Cardiac septum (tissue), 1 donor: ENCODE measurements at regions not wholly inside any gene's neighbourhood (a gene's known extent, or its start where the extent isn't known, plus 50 kb on each side); places are given as distances from the start of the nearest gene placed in this dataset.

Source experiments
- DNase-seq: peaks from one replicate; pipeline ENCODE4 v3.0.0-alpha.2; 2020; ENCODE audit warnings: low spot score
- intact Hi-C: fragments of 100-400 bp; cut with DNase I; formaldehyde crosslinking; loops from one replicate; pipeline ENCODE4 v1.14.0; 2022
- donor health status: DM: no; HTN: no; CAD: no.

GRCh38 chr5:77849308-77849900 lies 73.3 kb upstream of the TBCA start:
- no peak for DNase-seq
- intact Hi-C loops: no loop called here

DNA sequence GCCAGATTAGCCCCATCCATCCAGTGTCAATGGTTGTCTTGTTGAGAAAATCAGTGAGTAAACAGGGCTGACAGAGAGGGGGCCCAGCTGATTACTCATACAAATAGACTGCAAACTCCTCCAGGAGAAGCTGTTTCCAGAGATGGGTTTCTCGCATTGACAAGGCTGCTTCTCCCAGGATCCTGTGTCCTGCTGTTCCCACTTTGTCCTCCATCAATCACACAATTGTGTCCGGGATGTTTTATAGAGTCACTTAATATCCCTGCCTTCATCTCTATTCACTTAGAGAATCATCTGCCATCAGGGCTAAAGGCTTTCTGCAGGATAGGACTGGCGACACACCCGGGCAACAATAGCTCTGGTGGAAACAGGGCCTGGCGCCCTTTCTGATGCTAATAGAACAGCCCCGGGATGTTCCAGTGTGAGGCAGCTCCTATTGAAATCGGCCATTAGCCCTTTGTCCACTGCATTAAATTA lies 71.7 kb upstream of the TBCA start:
- DNase-seq: no peak
- intact Hi-C loops: no loop called here

DNA sequence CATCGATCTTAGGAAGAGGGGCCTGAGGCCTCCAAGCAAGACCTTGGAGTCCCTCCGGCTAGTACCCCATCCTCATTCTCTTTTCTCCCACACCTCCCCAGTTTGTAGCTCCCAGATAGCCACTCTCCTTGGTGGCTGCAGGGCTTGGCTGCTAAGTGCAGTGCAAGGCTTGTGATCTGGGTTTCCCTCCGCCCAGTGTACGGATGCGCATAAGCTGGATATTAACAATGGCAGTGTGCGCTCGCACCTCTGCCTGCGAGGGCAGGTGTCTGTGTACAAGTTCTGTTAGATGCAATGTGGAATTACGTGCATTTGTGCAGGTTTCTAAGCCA lies 71.0 kb upstream of the TBCA start:
- intact Hi-C loops: no loop called here
- DNase-seq: no peak

- no peak for DNase-seq
- intact Hi-C loops: no loop called here
Measured at GRCh38 chr5:77846422-77847128, 70.4 kb upstream of the TBCA start.

DNA sequence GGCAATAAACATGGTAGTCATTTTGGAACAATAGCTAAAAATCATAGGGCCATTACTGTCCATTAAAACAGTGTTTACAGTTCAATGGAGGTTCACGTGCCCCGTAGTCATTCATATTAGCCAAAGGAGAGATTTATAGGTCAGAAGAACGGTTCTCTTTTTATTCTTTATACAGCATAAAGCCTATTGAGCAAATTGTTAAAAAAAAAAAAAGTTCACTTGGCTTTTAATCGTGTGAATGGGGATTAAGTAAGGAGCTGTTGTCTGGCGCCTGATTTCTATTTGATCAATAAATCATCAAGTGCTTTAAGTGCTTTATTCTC lies 69.1 kb upstream of the TBCA start:
- DNase-seq: no peak
- intact Hi-C loops: no loop called here

DNA sequence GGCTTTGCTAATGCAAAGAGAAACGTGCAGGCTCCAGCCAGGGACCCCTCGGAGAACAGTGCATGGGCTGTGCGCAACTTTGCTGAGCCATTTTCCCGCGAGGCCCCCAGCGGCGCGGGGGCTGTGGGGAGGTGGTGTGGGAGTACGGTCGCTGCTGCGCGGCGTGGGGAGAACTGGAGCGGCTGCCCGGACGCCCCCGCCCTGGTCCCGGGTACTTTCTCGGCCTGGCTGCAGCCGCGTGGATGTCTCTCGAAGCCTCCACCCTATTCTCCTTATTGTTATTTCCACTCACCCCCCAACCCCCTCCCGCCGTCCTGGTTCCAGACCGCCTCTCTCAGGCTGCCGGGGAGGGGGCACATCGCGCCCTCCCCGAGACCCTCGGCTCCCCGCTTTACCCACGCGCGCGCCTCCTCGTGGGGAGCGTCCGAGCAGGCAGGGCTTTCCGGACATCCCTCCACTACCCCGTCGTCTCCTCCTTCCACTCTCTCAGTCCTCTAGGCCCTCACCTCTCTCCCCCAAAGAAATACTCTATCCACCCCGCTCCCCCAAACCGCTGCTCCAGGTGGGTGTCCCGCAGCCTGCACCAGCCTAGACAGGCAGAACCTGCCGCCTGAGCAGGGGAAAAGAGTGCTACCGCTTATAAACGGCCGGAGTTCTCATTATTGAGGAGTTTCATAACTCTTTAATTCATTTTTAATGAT lies 68.6 kb upstream of the TBCA start:
- DNase-seq: no peak
- intact Hi-C loops: no loop called here

DNA sequence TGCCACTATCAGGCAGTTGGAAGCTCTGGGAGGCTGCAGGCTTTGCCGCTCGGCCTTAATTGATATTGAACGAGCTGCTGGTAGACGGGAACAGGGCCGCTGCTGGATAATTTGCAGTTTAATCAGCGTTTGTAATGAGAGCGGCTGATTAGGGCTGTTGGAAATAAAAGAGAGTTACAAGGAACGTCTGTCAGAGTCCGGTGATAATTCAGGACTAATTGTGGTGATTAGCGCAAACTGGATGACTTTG lies 68.2 kb upstream of the TBCA start:
- intact Hi-C loops: no loop called here
- DNase-seq: no peak

- DNase-seq: no peak
- intact Hi-C loops: no loop called here
Measured at GRCh38 chr5:77843570-77844372, 67.6 kb upstream of the TBCA start.

- no peak for DNase-seq
- intact Hi-C loops: no loop called here
Measured at GRCh38 chr5:77842243-77842642, 66.1 kb upstream of the TBCA start.

DNA sequence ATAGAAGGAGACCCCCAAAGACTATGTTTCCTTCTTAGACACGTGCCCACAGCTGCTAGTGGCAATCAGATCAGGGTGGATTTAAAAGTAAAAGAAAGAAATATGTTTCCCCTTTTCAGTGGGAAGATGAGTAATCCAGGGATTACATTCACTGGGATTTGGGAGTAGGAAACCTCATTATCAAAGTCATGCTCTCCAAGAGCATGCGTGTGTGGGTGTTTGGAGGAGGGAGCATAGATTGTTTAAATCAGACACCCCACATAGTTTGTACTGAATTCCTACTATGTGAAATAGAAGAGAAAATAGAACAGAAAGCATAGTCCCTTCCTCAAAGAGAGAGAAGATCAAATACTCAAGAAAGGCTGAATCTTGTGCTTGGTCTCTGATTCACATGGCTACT lies 65.5 kb upstream of the TBCA start:
- no peak for DNase-seq
- intact Hi-C loops: no loop called here

DNA sequence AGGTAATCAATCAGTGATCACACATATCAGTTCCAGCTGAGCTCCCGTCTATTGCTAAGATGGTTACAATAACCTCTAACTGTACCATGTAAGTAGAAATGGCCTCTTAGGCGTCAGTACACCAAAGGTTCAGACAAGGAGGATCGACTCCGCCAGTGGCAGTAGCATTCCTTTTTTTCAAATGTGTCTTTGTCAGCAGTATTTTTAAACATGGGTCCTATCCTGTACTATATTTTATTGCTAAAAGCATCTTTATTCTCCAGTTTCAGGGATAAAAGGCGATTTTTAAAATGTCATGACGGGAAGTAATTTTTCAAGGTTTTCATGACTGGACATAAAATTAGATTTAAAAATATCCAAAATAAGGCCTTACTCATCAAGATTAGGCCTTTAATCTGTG lies 64.8 kb upstream of the TBCA start:
- no peak for DNase-seq
- intact Hi-C loops: no loop called here

- intact Hi-C loops: no loop called here
- DNase-seq: no peak
Measured at GRCh38 chr5:77839691-77840090, 63.6 kb upstream of the TBCA start.

DNA sequence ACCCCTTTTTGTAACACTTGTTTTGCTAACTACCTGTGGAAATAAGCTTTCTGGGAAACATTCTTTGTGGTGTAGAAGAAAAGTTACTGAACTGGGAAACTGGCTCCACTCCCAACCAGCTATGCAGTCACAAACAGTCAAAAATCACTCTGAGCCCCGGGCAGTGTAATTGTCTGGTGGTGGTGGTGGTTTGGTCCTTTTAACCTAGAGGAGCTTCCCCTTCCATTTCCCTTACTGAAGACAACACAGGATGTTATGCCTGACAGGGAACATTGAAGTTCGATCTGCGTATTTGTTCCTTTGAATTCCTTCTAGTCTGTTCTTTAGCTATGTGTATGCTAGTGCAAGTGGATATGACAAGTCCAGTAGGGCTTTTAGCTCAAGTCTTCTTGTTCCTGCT lies 56.8 kb upstream of the TBCA start:
- DNase-seq: no peak
- intact Hi-C loops: no loop called here

- no peak for DNase-seq
- intact Hi-C loops: no loop called here
Measured at GRCh38 chr5:77832166-77832770, 56.1 kb upstream of the TBCA start.

DNA sequence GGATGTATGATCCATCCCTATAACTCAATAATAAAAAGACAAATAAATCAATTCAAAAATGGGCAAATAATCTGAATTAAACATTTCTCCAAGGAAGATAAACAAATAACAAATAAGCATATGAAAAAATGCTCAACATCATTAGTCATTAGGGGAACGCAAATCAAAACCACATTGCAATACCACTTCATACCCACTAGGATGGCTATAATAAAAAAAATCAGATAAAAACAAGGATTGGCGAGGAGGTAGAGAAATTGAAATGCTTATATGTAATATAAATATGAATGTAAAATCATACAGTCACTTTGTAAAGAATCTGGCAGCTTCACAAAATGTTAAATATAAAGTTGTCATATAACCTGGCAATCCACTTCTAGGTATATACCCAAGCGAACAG lies 52.3 kb upstream of the TBCA start:
- intact Hi-C loops: no loop called here
- no peak for DNase-seq
